ENCODE measurements at regions not wholly inside any gene's neighbourhood (a gene's known extent, or its start where the extent isn't known, plus 50 kb on each side); places are given as distances from the start of the nearest gene placed in this dataset.

DNA sequence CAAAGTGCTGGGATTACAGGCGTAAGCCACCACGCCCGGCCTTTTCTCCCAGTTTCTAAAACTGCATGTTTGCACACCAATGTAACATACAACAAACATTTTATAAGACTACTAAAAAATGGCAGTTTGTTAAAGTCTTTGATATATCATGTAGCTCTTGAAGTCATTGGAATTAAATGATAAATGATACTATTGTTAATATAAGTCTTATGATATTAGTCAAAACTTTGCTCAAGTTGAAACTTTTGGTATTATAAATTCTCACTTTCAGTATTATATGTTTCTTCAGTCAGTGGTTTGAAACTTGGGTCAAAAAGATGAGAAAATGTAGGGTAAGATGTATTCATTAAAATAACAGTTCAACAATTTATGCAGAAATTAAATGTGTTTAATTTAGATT, 117.6 kb upstream of the TBL1XR1 start:
- no peak for DNase-seq
- TF ChIP-seq, protein P1, sequence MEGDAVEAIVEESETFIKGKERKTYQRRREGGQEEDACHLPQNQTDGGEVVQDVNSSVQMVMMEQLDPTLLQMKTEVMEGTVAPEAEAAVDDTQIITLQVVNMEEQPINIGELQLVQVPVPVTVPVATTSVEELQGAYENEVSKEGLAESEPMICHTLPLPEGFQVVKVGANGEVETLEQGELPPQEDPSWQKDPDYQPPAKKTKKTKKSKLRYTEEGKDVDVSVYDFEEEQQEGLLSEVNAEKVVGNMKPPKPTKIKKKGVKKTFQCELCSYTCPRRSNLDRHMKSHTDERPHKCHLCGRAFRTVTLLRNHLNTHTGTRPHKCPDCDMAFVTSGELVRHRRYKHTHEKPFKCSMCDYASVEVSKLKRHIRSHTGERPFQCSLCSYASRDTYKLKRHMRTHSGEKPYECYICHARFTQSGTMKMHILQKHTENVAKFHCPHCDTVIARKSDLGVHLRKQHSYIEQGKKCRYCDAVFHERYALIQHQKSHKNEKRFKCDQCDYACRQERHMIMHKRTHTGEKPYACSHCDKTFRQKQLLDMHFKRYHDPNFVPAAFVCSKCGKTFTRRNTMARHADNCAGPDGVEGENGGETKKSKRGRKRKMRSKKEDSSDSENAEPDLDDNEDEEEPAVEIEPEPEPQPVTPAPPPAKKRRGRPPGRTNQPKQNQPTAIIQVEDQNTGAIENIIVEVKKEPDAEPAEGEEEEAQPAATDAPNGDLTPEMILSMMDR (IDR thresholded peaks at IDR 0.05 in 4 of 5, conservative IDR thresholded peaks at IDR 0.05 in 1 of 5), result no peak
- no peak for TF ChIP-seq POLR2A (IDR thresholded peaks at IDR 0.05)
- Histone ChIP-seq H3K36me3 (no peaks in the 10 kb centered on the region), H3K27me3 (no peaks in the 10 kb centered on the region), H3K4me1 (no peaks in the 10 kb centered on the region), H3K4me3 (no peak overlapping the region), H3K27ac (no peak overlapping the region), H3K9me3 (no peaks in the 10 kb centered on the region)
- in situ Hi-C loops (cut with MboI; ENCODE audit: low sequenced_read_pairs in 4 of 4), result no loop called here
- intact Hi-C loops (cut with DNase I; ENCODE audit: low total_unique reads), result no loop called here
- no peak for ATAC-seq

DNA sequence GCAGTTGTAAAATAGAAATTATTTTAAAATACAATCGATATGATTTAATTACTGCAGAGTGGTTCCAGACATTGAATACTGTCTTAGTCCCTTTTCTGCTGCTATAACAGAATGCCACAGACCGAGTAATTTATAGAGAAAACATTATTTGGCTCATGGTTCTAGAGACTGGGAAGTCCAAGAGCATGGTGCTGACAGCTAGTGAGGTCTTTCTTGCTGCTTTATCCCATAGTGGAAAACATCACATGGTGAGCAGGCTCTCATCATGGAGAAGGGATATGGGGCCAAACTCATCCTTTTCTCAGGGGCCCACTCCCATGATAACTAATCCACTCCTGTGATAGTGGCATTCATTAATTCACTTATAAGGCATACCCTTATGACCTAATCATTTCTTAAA, 120.0 kb upstream of the TBL1XR1 start:
- intact Hi-C loops (cut with DNase I; ENCODE audit: low total_unique reads), result no loop called here
- Histone ChIP-seq H3K9me3 (no peaks in the 10 kb centered on the region), H3K4me1 (peaks cover 0 to 4% of the 10 kb centered on the region in 2 donors), H3K27ac (no peak overlapping the region), H3K36me3 (no peaks in the 10 kb centered on the region), H3K27me3 (no peaks in the 10 kb centered on the region), H3K4me3 (no peak overlapping the region)
- TF ChIP-seq, protein P1 (IDR thresholded peaks at IDR 0.05 in 4 of 5, conservative IDR thresholded peaks at IDR 0.05 in 1 of 5), result no peak
- TF ChIP-seq POLR2A (IDR thresholded peaks at IDR 0.05), result no peak
- in situ Hi-C loops (cut with MboI; ENCODE audit: low sequenced_read_pairs in 4 of 4), result no loop called here
- no peak for DNase-seq
- ATAC-seq, result no peak

DNA sequence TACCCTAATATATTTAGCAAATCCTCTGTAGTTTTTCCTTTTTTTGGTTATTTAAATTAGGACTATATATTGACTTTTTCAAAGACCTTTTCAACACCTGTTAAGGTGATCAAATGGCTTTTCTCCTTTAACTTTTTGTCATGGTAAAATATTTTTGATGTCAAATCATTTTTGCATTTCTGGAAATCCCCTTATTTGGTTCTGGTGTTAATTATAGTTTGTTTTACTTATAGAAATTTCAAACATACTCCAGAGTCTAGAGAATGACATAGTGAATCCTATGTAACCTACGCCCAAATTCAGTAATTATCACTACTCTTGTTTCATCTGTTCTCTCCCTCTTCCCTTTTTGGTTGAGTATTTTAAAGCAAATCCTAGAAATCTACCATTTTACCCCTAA, 121.3 kb upstream of the TBL1XR1 start:
- intact Hi-C loops (cut with DNase I; ENCODE audit: low total_unique reads), result no loop called here
- Histone ChIP-seq H3K4me1 (peaks cover 0 to 4% of the 10 kb centered on the region in 2 donors), H3K9me3 (no peaks in the 10 kb centered on the region), H3K27me3 (no peaks in the 10 kb centered on the region), H3K4me3 (no peak overlapping the region), H3K36me3 (no peaks in the 10 kb centered on the region), H3K27ac (no peak overlapping the region)
- in situ Hi-C loops (cut with MboI; ENCODE audit: low sequenced_read_pairs in 4 of 4), result no loop called here
- DNase-seq (no peak), ATAC-seq (no peak)
- no peak for TF ChIP-seq POLR2A (IDR thresholded peaks at IDR 0.05)
- TF ChIP-seq, protein P1 (IDR thresholded peaks at IDR 0.05 in 4 of 5, conservative IDR thresholded peaks at IDR 0.05 in 1 of 5), result no peak

DNA sequence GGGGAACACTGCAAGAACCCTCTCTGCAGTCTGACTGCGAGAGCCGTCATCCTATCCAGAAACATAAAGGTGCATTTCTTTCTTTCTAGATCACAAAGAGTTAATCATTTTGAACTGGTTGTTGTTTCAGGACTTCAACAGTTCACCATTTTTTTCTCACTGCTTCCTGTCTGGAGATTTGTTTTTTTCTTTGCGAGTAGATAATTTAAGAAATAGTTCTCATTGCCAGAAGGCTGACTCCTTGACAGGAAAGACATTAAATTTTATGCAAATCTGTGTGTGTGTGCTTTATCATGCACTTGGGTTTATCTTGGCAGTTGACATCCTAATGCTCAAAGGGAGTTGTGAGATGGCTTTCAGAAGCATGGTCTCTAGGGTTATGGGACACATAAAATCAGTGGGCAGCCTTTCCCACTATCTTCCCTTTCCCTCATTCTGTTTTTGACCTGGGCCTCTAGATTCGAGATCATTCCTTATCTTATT, 123.5 kb upstream of the TBL1XR1 start:
- H3K27ac ChIP-seq, result no peak overlapping the region
- intact Hi-C loops (cut with DNase I; ENCODE audit: low total_unique reads) (no loop called here), in situ Hi-C loops (cut with MboI; ENCODE audit: low sequenced_read_pairs in 4 of 4) (no loop called here)
- no peak overlapping the region for H3K4me3 ChIP-seq
- peaks cover 0 to 4% of the 10 kb centered on the region in 2 donors for H3K4me1 ChIP-seq
- H3K9me3 ChIP-seq, result no peaks in the 10 kb centered on the region
- DNase-seq, result no peak
- ATAC-seq, result no peak
- no peaks in the 10 kb centered on the region for H3K36me3 ChIP-seq
- H3K27me3 ChIP-seq, result no peaks in the 10 kb centered on the region
- TF ChIP-seq, protein P1 (IDR thresholded peaks at IDR 0.05 in 4 of 5, conservative IDR thresholded peaks at IDR 0.05 in 1 of 5), result no peak
- no peak for TF ChIP-seq POLR2A (IDR thresholded peaks at IDR 0.05)

DNA sequence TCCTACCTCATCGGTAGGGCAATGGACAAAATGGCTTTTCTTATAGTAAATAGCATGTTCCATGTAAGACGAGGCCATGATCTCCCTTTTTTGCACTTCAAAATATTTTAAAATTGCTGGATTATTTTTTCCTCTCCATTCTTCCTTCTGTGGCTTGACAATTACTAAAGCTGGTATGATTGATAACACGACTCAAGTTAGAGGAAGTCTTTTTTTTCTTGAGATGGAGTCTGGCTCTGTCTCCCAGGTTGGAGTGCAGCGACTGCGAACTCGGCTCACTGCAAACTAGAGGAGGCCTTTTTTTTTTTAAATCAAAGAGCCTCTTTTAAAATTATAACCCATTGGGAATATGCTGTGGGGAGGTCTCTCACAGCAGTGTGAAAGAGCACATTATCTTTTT, 124.5 kb upstream of the TBL1XR1 start:
- intact Hi-C loops (cut with DNase I; ENCODE audit: low total_unique reads) (no loop called here), in situ Hi-C loops (cut with MboI; ENCODE audit: low sequenced_read_pairs in 4 of 4) (no loop called here)
- no peaks in the 10 kb centered on the region for H3K36me3 ChIP-seq
- ATAC-seq, result no peak
- TF ChIP-seq, protein P1 (IDR thresholded peaks at IDR 0.05 in 4 of 5, conservative IDR thresholded peaks at IDR 0.05 in 1 of 5), result no peak
- no peak for TF ChIP-seq POLR2A (IDR thresholded peaks at IDR 0.05)
- H3K27me3 ChIP-seq, result no peaks in the 10 kb centered on the region
- H3K4me3 ChIP-seq, result no peak overlapping the region
- H3K27ac ChIP-seq, result no peak overlapping the region
- peaks cover 0 to 4% of the 10 kb centered on the region in 2 donors for H3K4me1 ChIP-seq
- no peaks in the 10 kb centered on the region for H3K9me3 ChIP-seq
- no peak for DNase-seq
